ENCODE measurements at regions not wholly inside any gene's neighbourhood (a gene's known extent, or its start where the extent isn't known, plus 50 kb on each side); places are given as distances from the start of the nearest gene placed in this dataset.

DNA sequence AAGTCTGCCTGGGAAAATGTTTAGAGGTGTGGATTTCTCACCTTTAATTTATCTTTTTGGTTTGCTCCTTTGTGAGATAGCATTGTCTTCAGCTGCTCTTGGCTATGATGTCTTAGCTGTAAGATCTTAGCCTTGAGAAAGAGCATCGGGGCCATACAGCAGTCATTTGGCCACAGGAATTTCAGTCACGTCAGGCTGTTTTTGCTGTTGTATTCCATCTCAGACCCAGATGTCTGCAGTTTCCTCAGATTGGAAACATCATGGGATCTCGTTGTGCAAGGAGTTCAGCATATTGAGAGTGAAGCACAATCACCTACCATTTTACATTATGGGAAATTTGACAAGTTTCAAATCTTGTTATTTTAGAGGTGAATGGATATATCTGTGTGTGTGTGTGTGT lies 89.3 kb upstream of the C1QTNF9B start:
- CTCF ChIA-PET: no interaction called here
- Mint-ChIP-seq H3K27me3 (peaks cover 11 to 35% of the 10 kb centered on the region in 2 donors), H3K9me3 (no peaks in the 10 kb centered on the region), H3K27ac (no peak overlapping the region), H3K4me1 (no peaks in the 10 kb centered on the region), H3K36me3 (no peaks in the 10 kb centered on the region), H3K4me3 (no peak overlapping the region)
- DNase-seq: no peak
- Histone ChIP-seq H3K4me1 (ENCODE audit: control insufficient read depth in 1 of 2, extremely low read depth in 1 of 2, insufficient read depth in 2 of 2, low read length in 2 of 2) (no peaks in the 10 kb centered on the region), H3K36me3 (ENCODE audit: control insufficient read depth in 2 of 2, extremely low read depth in 1 of 2, insufficient read depth in 1 of 2, low read length in 1 of 2) (no peaks in the 10 kb centered on the region), H3K27ac (ENCODE audit: low read length) (no peak overlapping the region), H3K4me3 (ENCODE audit: control insufficient read depth in 1 of 2, extremely low read depth in 1 of 2, low read length in 1 of 2) (no peak overlapping the region), H3K9me3 (no peaks in the 10 kb centered on the region), H3K27me3 (replicated peaks in 1 of 2; ENCODE audit: control insufficient read depth in 2 of 2, extremely low read depth in 1 of 2, insufficient read depth in 2 of 2, low read length in 1 of 2) (peaks cover 0 to 8% of the 10 kb centered on the region in 2 experiments)
- POLR2A ChIA-PET: interaction anchor here in 1 of 2 donors (0.7 kb wide), 1 partner anchor 9 kb away, joined by 3 read pairs; no protein-coding TSS in a partner anchor
- ATAC-seq (replicated peaks in 1 of 4): no peak
- WGBS (ENCODE audit: insufficient coverage): 90% methylated on average over 2 of the region's 3 CpGs

DNA sequence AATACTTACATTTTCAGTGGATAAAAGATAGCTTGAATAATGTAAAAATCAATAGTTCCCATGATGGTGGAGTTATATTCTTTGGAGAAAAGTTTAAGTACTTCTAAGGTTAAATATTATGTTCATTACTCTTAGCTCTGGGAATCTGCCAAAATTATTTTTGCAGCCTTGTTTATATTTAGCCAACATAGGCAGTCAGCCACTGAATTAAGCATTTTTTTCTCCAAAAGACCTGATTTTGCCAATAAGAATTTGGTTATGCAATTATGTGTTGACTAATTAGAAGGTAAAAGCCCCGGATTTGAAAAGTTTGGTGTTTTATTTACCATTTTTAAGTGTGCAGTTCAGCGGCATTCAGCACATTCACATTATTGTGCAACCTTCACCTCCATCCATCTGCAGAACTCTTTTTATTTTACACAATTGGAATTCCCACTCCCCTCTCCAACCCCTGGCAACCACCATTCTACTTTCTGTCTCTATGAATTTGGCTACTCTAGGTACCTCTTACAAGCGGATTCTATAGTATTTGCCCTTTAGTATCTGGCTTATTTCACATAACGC lies 90.1 kb upstream of the C1QTNF9B start:
- Mint-ChIP-seq H3K27ac (no peak overlapping the region), H3K4me3 (no peak overlapping the region), H3K4me1 (no peaks in the 10 kb centered on the region), H3K36me3 (no peaks in the 10 kb centered on the region), H3K9me3 (no peaks in the 10 kb centered on the region), H3K27me3 (peaks cover 11 to 35% of the 10 kb centered on the region in 2 donors)
- H3K27me3 ChIP-seq (replicated peaks in 1 of 2; ENCODE audit: control insufficient read depth in 2 of 2, extremely low read depth in 1 of 2, insufficient read depth in 2 of 2, low read length in 1 of 2): peaks cover 0 to 11% of the 10 kb centered on the region in 2 experiments
- ATAC-seq (replicated peaks in 1 of 4) (no peak), DNase-seq (no peak)
- POLR2A ChIA-PET: no interaction called here
- H3K36me3 ChIP-seq (ENCODE audit: control insufficient read depth in 2 of 2, extremely low read depth in 1 of 2, insufficient read depth in 1 of 2, low read length in 1 of 2): no peaks in the 10 kb centered on the region
- WGBS (ENCODE audit: insufficient coverage): 100% methylated on average over 1 of the region's 4 CpGs
- H3K4me1 ChIP-seq (ENCODE audit: control insufficient read depth in 1 of 2, extremely low read depth in 1 of 2, insufficient read depth in 2 of 2, low read length in 2 of 2): no peaks in the 10 kb centered on the region
- H3K27ac ChIP-seq (ENCODE audit: low read length): no peak overlapping the region
- no peak overlapping the region for H3K4me3 ChIP-seq (ENCODE audit: control insufficient read depth in 1 of 2, extremely low read depth in 1 of 2, low read length in 1 of 2)
- no peaks in the 10 kb centered on the region for H3K9me3 ChIP-seq
- CTCF ChIA-PET: interaction anchor here in 1 of 2 donors (0.6 kb wide), 1 partner anchor 214 kb away, joined by 3 read pairs; no protein-coding TSS in a partner anchor

DNA sequence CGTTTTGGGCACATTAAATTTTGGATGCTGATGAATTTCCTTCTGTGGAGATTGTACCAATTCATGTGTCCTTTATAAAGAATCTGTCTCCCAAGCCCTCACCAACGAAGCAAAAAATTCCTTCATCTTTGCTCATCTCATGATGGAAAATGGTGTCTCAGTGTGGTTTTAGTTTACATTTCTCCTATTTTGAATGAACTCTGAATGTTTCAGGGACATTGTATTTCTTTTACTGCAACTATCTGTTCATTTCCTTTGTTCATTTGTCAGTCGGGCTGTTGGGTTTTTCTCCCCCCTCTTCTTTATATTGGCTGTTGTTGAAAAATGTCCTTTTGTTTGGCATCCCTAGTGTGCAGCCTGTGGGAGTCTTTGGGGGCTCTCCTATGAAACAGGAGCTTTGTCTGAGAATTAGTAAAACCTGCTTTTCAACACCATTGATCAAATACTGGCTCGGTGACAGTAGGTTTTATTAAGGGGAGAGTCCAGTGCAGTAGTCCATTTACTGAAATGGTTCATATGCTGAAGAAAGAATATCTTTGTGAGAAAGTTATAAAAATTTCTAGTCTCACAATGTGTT lies 91.3 kb upstream of the C1QTNF9B start:
- Mint-ChIP-seq H3K4me1 (no peaks in the 10 kb centered on the region), H3K36me3 (no peaks in the 10 kb centered on the region), H3K9me3 (no peaks in the 10 kb centered on the region), H3K27ac (no peak overlapping the region), H3K27me3 (peaks cover 11 to 32% of the 10 kb centered on the region in 2 donors), H3K4me3 (no peak overlapping the region)
- peaks cover 0 to 15% of the 10 kb centered on the region in 2 experiments for H3K27me3 ChIP-seq (replicated peaks in 1 of 2; ENCODE audit: control insufficient read depth in 2 of 2, extremely low read depth in 1 of 2, insufficient read depth in 2 of 2, low read length in 1 of 2)
- H3K36me3 ChIP-seq (ENCODE audit: control insufficient read depth in 2 of 2, extremely low read depth in 1 of 2, insufficient read depth in 1 of 2, low read length in 1 of 2): no peaks in the 10 kb centered on the region
- no peaks in the 10 kb centered on the region for H3K9me3 ChIP-seq
- H3K4me3 ChIP-seq (ENCODE audit: control insufficient read depth in 1 of 2, extremely low read depth in 1 of 2, low read length in 1 of 2): no peak overlapping the region
- no CpG with 5 or more reads among the region's 4 CpGs for WGBS (ENCODE audit: insufficient coverage)
- no peaks in the 10 kb centered on the region for H3K4me1 ChIP-seq (ENCODE audit: control insufficient read depth in 1 of 2, extremely low read depth in 1 of 2, insufficient read depth in 2 of 2, low read length in 2 of 2)
- ChIA-PET CTCF (interaction anchor here in 1 of 2 donors (0.7 kb wide), 1 partner anchor 222 kb away, joined by 5 read pairs; no protein-coding TSS in a partner anchor), POLR2A (no interaction called here)
- no peak overlapping the region for H3K27ac ChIP-seq (ENCODE audit: low read length)
- ATAC-seq (replicated peaks in 1 of 4) (no peak), DNase-seq (no peak)

DNA sequence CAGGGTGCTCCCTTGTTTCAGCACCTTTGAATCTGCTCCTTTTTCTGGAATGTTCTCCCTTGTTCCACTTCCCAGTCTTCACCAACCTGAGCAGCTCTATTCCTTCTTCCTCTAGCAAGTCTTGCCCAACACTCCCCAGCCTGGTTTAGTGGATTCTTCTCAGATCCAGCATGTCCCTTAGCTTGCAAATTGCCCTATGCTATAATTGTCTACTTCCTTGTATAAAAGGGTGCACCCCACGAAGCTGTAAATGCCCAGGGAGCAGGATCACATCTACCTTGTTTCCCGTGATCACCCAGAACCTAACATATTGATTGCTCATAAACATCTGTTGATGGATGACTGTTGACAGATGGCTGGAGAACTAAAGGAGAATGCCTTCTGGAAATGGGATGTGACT lies 93.2 kb upstream of the C1QTNF9B start:
- peaks cover 0 to 3% (median under 1%) of the 10 kb centered on the region in 3 donors for H3K4me1 Mint-ChIP-seq
- no peaks in the 10 kb centered on the region for H3K9me3 Mint-ChIP-seq
- CTCF ChIA-PET: no interaction called here
- H3K36me3 ChIP-seq (ENCODE audit: control insufficient read depth in 2 of 2, extremely low read depth in 1 of 2, insufficient read depth in 1 of 2, low read length in 1 of 2): no peaks in the 10 kb centered on the region
- H3K4me3 ChIP-seq (ENCODE audit: control insufficient read depth in 1 of 2, extremely low read depth in 1 of 2, low read length in 1 of 2): no peak overlapping the region
- no peaks in the 10 kb centered on the region for H3K36me3 Mint-ChIP-seq
- no CpG with 5 or more reads among the region's 2 CpGs for WGBS (ENCODE audit: insufficient coverage)
- ATAC-seq (replicated peaks in 1 of 4) (no peak), DNase-seq (no peak)
- no peak overlapping the region for H3K4me3 Mint-ChIP-seq
- H3K27me3 ChIP-seq (replicated peaks in 1 of 2; ENCODE audit: control insufficient read depth in 2 of 2, extremely low read depth in 1 of 2, insufficient read depth in 2 of 2, low read length in 1 of 2): peaks cover 0 to 15% of the 10 kb centered on the region in 2 experiments
- POLR2A ChIA-PET: no interaction called here
- peaks cover 16 to 26% of the 10 kb centered on the region in 2 donors for H3K27me3 Mint-ChIP-seq
- H3K27ac ChIP-seq (ENCODE audit: low read length): no peak overlapping the region
- no peaks in the 10 kb centered on the region for H3K9me3 ChIP-seq
- H3K27ac Mint-ChIP-seq: no peak overlapping the region
- H3K4me1 ChIP-seq (ENCODE audit: control insufficient read depth in 1 of 2, extremely low read depth in 1 of 2, insufficient read depth in 2 of 2, low read length in 2 of 2): no peaks in the 10 kb centered on the region

DNA sequence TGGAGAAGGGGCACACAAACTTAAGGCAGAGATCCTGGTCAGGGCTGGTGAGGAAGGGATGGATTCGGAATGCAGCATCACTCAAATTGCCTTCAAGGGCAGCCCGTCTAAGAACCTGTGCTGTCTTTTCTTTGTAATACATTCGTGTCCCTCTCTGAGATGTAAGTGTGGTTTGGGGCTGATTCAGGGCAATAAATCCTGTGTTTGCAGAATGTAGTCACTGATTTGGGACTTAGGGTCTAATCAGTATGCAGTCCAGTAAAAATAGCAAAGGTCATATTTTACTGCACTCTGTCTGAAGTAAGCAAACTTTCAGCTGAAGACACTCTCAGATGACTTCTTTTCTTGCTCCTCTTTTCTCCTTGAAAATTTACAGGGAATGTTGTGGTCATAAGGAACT lies 93.8 kb upstream of the C1QTNF9B start:
- ATAC-seq (replicated peaks in 1 of 4) (no peak), DNase-seq (no peak)
- no peak overlapping the region for H3K4me3 ChIP-seq (ENCODE audit: control insufficient read depth in 1 of 2, extremely low read depth in 1 of 2, low read length in 1 of 2)
- no peaks in the 10 kb centered on the region for H3K9me3 ChIP-seq
- ChIA-PET CTCF (no interaction called here), POLR2A (no interaction called here)
- 89% methylated on average over 3 of the region's 3 CpGs for WGBS (ENCODE audit: insufficient coverage)
- Mint-ChIP-seq H3K36me3 (no peaks in the 10 kb centered on the region), H3K27me3 (peaks cover 16 to 20% of the 10 kb centered on the region in 2 donors), H3K4me1 (peaks cover 3 to 7% (median 4%) of the 10 kb centered on the region in 3 donors), H3K9me3 (no peaks in the 10 kb centered on the region), H3K4me3 (no peak overlapping the region), H3K27ac (no peak overlapping the region)
- no peak overlapping the region for H3K27ac ChIP-seq (ENCODE audit: low read length)
- H3K4me1 ChIP-seq (ENCODE audit: control insufficient read depth in 1 of 2, extremely low read depth in 1 of 2, insufficient read depth in 2 of 2, low read length in 2 of 2): no peaks in the 10 kb centered on the region
- peaks cover 0 to 15% of the 10 kb centered on the region in 2 experiments for H3K27me3 ChIP-seq (replicated peaks in 1 of 2; ENCODE audit: control insufficient read depth in 2 of 2, extremely low read depth in 1 of 2, insufficient read depth in 2 of 2, low read length in 1 of 2)
- H3K36me3 ChIP-seq (ENCODE audit: control insufficient read depth in 2 of 2, extremely low read depth in 1 of 2, insufficient read depth in 1 of 2, low read length in 1 of 2): no peaks in the 10 kb centered on the region

DNA sequence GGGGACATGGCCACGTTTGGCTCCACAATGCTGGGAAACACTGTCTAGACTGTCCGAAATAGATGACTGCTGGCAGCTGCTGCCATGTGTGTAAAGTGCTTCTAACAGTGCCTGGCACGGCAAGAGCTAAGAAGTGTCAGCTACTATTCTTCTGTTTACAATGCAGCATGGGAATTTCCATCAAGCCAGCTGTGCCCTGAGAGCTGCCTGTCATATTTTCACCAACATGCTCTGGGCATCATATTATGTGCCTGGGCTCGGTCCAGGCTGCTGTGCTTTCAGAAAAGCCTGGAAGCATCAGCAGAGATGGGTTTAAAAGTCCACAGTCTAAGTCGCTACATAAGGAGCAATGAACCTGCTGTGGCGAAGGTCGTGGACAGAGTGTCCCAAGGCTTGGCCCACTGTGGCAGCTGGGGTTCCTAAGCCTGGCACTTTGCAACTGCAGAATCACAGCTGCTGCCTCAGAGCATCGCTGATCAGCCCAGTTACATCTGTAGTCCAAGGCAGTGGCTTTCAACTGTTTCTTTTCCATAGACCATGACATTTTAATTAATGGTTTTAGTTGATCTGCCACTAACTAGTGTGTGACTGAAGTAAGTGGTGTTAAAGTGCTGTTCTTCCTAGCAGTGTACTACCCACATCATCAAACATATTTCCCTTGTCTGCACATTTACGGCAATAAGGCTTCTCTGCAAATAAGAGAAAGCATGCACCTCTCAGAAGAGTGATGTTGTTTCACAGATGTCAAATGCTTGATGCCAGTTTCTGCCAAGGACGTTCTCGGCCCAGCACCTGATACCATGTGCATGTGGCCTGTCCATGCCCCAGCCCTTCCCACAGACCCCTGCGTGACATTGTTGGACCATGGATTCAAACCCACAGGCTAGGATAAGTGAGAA lies 95.7 kb upstream of the C1QTNF9B start:
- POLR2A ChIA-PET: no interaction called here
- WGBS (ENCODE audit: insufficient coverage): 77% methylated on average over 10 of the region's 12 CpGs
- H3K4me1 ChIP-seq (ENCODE audit: control insufficient read depth in 1 of 2, extremely low read depth in 1 of 2, insufficient read depth in 2 of 2, low read length in 2 of 2): no peaks in the 10 kb centered on the region
- H3K27ac ChIP-seq (ENCODE audit: low read length): no peak overlapping the region
- H3K4me3 ChIP-seq (ENCODE audit: control insufficient read depth in 1 of 2, extremely low read depth in 1 of 2, low read length in 1 of 2): no peak overlapping the region
- Mint-ChIP-seq H3K36me3 (no peaks in the 10 kb centered on the region), H3K27me3 (peaks cover 16 to 20% of the 10 kb centered on the region in 2 donors), H3K4me3 (no peak overlapping the region), H3K9me3 (no peaks in the 10 kb centered on the region), H3K4me1 (peaks cover 3 to 7% (median 4%) of the 10 kb centered on the region in 3 donors), H3K27ac (no peak overlapping the region)
- H3K9me3 ChIP-seq: no peaks in the 10 kb centered on the region
- CTCF ChIA-PET: no interaction called here
- ATAC-seq (replicated peaks in 1 of 4) (no peak), DNase-seq (no peak)
- H3K36me3 ChIP-seq (ENCODE audit: control insufficient read depth in 2 of 2, extremely low read depth in 1 of 2, insufficient read depth in 1 of 2, low read length in 1 of 2): no peaks in the 10 kb centered on the region
- peaks cover 0 to 15% of the 10 kb centered on the region in 2 experiments for H3K27me3 ChIP-seq (replicated peaks in 1 of 2; ENCODE audit: control insufficient read depth in 2 of 2, extremely low read depth in 1 of 2, insufficient read depth in 2 of 2, low read length in 1 of 2)
